ENCODE measurements at regions not wholly inside any gene's neighbourhood (a gene's known extent, or its start where the extent isn't known, plus 50 kb on each side); places are given as distances from the start of the nearest gene placed in this dataset.

GRCh38 chr11:82270870-82271269 lies 462.8 kb downstream of the FAM181B start:
- H3K4me1 ChIP-seq, result no peaks in the 10 kb centered on the region
- CTCF ChIA-PET, result no interaction called here
- TF ChIP-seq ZFP36 (IDR thresholded peaks at IDR 0.05; ENCODE audit: borderline replicate concordance, partially characterized antibody), result no peak
- no peak overlapping the region for H3K27ac ChIP-seq
- DNase-seq (ENCODE audit: low read depth in 1 of 2, low spot score in 1 of 2) (no peak), FAIRE-seq (no peak), ATAC-seq (no peak)
- no peak overlapping the region for H3K4me3 ChIP-seq
- H3K4me2 ChIP-seq, result no peak overlapping the region
- H3K9me3 ChIP-seq, result no peaks in the 10 kb centered on the region
- 0% methylated on average over 1 of the region's 1 CpG for WGBS (ENCODE audit: missing lambda C conversion rate)
- POLR2A ChIA-PET, result no interaction called here

GRCh38 chr11:82268627-82269026 lies 465.0 kb downstream of the FAM181B start:
- CTCF ChIA-PET, result no interaction called here
- under 1% methylated on average over 6 of the region's 6 CpGs for WGBS (ENCODE audit: missing lambda C conversion rate)
- POLR2A ChIA-PET, result no interaction called here

GRCh38 chr11:82267186-82267585 lies 466.5 kb downstream of the FAM181B start:
- 3% methylated on average over 3 of the region's 3 CpGs for WGBS (ENCODE audit: missing lambda C conversion rate)
- Histone ChIP-seq H3K4me1 (no peaks in the 10 kb centered on the region), H3K4me2 (no peak overlapping the region), H3K27ac (no peak overlapping the region), H3K4me3 (no peak overlapping the region), H3K9me3 (no peaks in the 10 kb centered on the region)
- FAIRE-seq (no peak), DNase-seq (ENCODE audit: low read depth in 1 of 2, low spot score in 1 of 2) (no peak), ATAC-seq (no peak)
- ChIA-PET CTCF (no interaction called here), POLR2A (no interaction called here)
- TF ChIP-seq RARB (CRISPR knock-in tag; IDR thresholded peaks at IDR 0.05) (no peak), HEYL (CRISPR knock-in tag; IDR thresholded peaks at IDR 0.05) (no peak), JUNB (IDR thresholded peaks at IDR 0.05) (no peak), USF2 (IDR thresholded peaks at IDR 0.05) (no peak), HES2 (IDR thresholded peaks at IDR 0.05) (no peak), MAX (IDR thresholded peaks at IDR 0.05) (no peak), EHF (CRISPR knock-in tag; IDR thresholded peaks at IDR 0.05) (no peak), EP300 (IDR thresholded peaks at IDR 0.05) (no peak)

More at GRCh38 chr11:82268627-82269026, 465.0 kb downstream of the FAM181B start:
- FAIRE-seq (no peak), ATAC-seq (no peak), DNase-seq (ENCODE audit: low read depth in 1 of 2, low spot score in 1 of 2) (no peak)
- H3K27ac ChIP-seq, result no peak overlapping the region
- H3K4me3 ChIP-seq, result no peak overlapping the region
- H3K9me3 ChIP-seq, result no peaks in the 10 kb centered on the region
- no peak overlapping the region for H3K4me2 ChIP-seq
- no peak for TF ChIP-seq CHD2 (IDR thresholded peaks at IDR 0.05; ENCODE audit: low read length, partially characterized antibody)
- TF ChIP-seq SMC3 (IDR thresholded peaks at IDR 0.05), result no peak
- no peak for TF ChIP-seq HEYL (CRISPR knock-in tag; IDR thresholded peaks at IDR 0.05)
- TF ChIP-seq RNF2 (IDR thresholded peaks at IDR 0.05; ENCODE audit: borderline replicate concordance, low read depth), result no peak
- TF ChIP-seq BHLHE40 (IDR thresholded peaks at IDR 0.05; ENCODE audit: low read depth, low read length), result no peak
- no peak for TF ChIP-seq E2F6 (IDR thresholded peaks at IDR 0.05; ENCODE audit: borderline replicate concordance, low read depth)
- TF ChIP-seq PBX3 (IDR thresholded peaks at IDR 0.05), result no peak
- TF ChIP-seq FOXS1 (CRISPR knock-in tag; IDR thresholded peaks at IDR 0.05), result no peak
- no peak for TF ChIP-seq HOXB5 (CRISPR knock-in tag; IDR thresholded peaks at IDR 0.05)
- no peaks in the 10 kb centered on the region for H3K4me1 ChIP-seq

GRCh38 chr11:82261367-82261766 lies 472.3 kb downstream of the FAM181B start:
- CTCF ChIA-PET, result no interaction called here
- Histone ChIP-seq H3K4me1 (no peaks in the 10 kb centered on the region), H3K27ac (no peak overlapping the region), H3K4me3 (no peak overlapping the region), H3K9me3 (no peaks in the 10 kb centered on the region), H3K4me2 (no peak overlapping the region)
- no peak for FAIRE-seq
- 3% methylated on average over 1 of the region's 1 CpG for WGBS (ENCODE audit: missing lambda C conversion rate)
- TF ChIP-seq ZC3H11A (IDR thresholded peaks at IDR 0.05), result no peak
- POLR2A ChIA-PET, result no interaction called here
- ATAC-seq, result no peak
- no peak for DNase-seq (ENCODE audit: low read depth in 1 of 2, low spot score in 1 of 2)
